ENCODE measurements at regions not wholly inside any gene's neighbourhood (a gene's known extent, or its start where the extent isn't known, plus 50 kb on each side); places are given as distances from the start of the nearest gene placed in this dataset.

GRCh38 chr2:156253765-156254164, 78.8 kb downstream of the NR4A2 start:
- H2BK5ac ChIP-seq (ENCODE audit: low read depth, low read length) = no peak overlapping the region
- no peak overlapping the region for H3K9ac ChIP-seq (replicated peaks in 1 of 4; ENCODE audit: extremely low read depth in 1 of 4, low read depth in 3 of 4, low read length in 3 of 4)
- H3K4me1 ChIP-seq (replicated peaks in 1 of 4; ENCODE audit: control insufficient read depth in 3 of 4, insufficient read depth in 4 of 4, low read length in 3 of 4) = no peaks in the 10 kb centered on the region
- no peak overlapping the region for H3K18ac ChIP-seq (ENCODE audit: extremely low read depth, low read length)
- H4K8ac ChIP-seq (ENCODE audit: extremely low read depth, insufficient read depth, low read length) = no peak overlapping the region
- ChIA-PET CTCF (ENCODE audit: partially characterized antibody) (no interaction called here), POLR2A (ENCODE audit: partially characterized antibody) (interaction anchor here (1.2 to 1.7 kb wide), 2 partner anchors 13 kb away, joined by 4 to 5 read pairs; no protein-coding TSS in a partner anchor)
- H2AK5ac ChIP-seq (ENCODE audit: low read depth, low read length) = no peak overlapping the region
- H3K27ac ChIP-seq (ENCODE audit: low read depth, low read length) = no peak overlapping the region
- H3K56ac ChIP-seq (replicated peaks; ENCODE audit: insufficient read length, low read depth, low read length) = no peak overlapping the region
- no peak overlapping the region for H3K23ac ChIP-seq (ENCODE audit: insufficient read length)
- no peaks in the 10 kb centered on the region for H3K23me2 ChIP-seq (ENCODE audit: low read depth, low read length)
- no peak overlapping the region for H4K91ac ChIP-seq (replicated peaks; ENCODE audit: insufficient read length, low read length)
- no peak overlapping the region for H2BK20ac ChIP-seq (ENCODE audit: low read length)
- FAIRE-seq (no peak), DNase-seq (ENCODE audit: low read depth in 1 of 2, low spot score in 2 of 2) (no peak)
- no peak overlapping the region for H2AFZ ChIP-seq (ENCODE audit: low read length)
- H3K4ac ChIP-seq (replicated peaks; ENCODE audit: insufficient read length, low read depth, low read length) = no peak overlapping the region
- no peak overlapping the region for H2BK15ac ChIP-seq (ENCODE audit: low read length)
- H3K9me3 ChIP-seq (ENCODE audit: insufficient read depth in 2 of 2, low read depth in 1 of 2, low read length in 1 of 2) = 0 out of 4 replicates have a peak, but pooled peaks cover 0 to 3% of the 10 kb centered on the region in 2 experiments
- peaks cover 0 to 5% (median 0%) of the 10 kb centered on the region in 4 experiments; a peak in 1 of 8 replicates for H3K36me3 ChIP-seq (ENCODE audit: control insufficient read depth in 2 of 4, insufficient read depth in 4 of 4, low read length in 3 of 4)
- no peak overlapping the region for H2BK120ac ChIP-seq (replicated peaks; ENCODE audit: low read depth, low read length)
- no peaks in the 10 kb centered on the region for H3K79me1 ChIP-seq (ENCODE audit: low read depth, low read length)
- 93% methylated on average over 2 of the region's 2 CpGs; no CpG with 5 or more reads in 1 of the 2 experiments for WGBS, 2 experiments (ENCODE audit: extremely low coverage in 1 of 2, insufficient coverage in 1 of 2, insufficient read length in 1 of 2, insufficient replicate concordance in 2 of 2, low coverage in 1 of 2, low lambda C conversion rate in 2 of 2, missing lambda C conversion rate in 1 of 2)
- H3K79me2 ChIP-seq (ENCODE audit: control insufficient read depth in 1 of 2, insufficient read depth in 2 of 2, low read length in 2 of 2) = peaks cover 0 to 17% of the 10 kb centered on the region in 2 experiments; a peak in 2 of 4 replicates
- no peak overlapping the region for H3K14ac ChIP-seq (ENCODE audit: insufficient read length)
- H2BK12ac ChIP-seq (ENCODE audit: low read depth, low read length) = no peak overlapping the region
- peak overlapping the region; percentile 31 to 46; a peak in 1 of 4 replicates for H3K4me2 ChIP-seq (ENCODE audit: insufficient read depth in 1 of 2, low read depth in 2 of 2, low read length in 2 of 2)
- peak overlapping the region in 2 of 4 experiments; percentile 59 to 76; a peak in 3 of 8 replicates for H3K4me3 ChIP-seq (ENCODE audit: extremely low read depth in 1 of 4, insufficient read depth in 2 of 4, low read depth in 3 of 4, low read length in 4 of 4)
- H4K20me1 ChIP-seq (replicated peaks in 1 of 2; ENCODE audit: control insufficient read depth in 1 of 2, insufficient read depth in 2 of 2, low read length in 2 of 2) = no peaks in the 10 kb centered on the region
- H4K5ac ChIP-seq (ENCODE audit: insufficient read length, low read depth, low read length) = no peak overlapping the region
- no peaks in the 10 kb centered on the region for H3K27me3 ChIP-seq (replicated peaks in 1 of 4; ENCODE audit: control insufficient read depth in 3 of 4, extremely low read depth in 1 of 4, insufficient read depth in 3 of 4, low read length in 3 of 4)
- TF ChIP-seq SIN3A (conservative IDR thresholded peaks at IDR 0.05 in 1 of 2, IDR thresholded peaks at IDR 0.05 in 1 of 2; ENCODE audit: low read depth in 1 of 2, low read length in 2 of 2) = no peak

Data from H1 (cell line).